ENCODE measurements at regions not wholly inside any gene's neighbourhood (a gene's known extent, or its start where the extent isn't known, plus 50 kb on each side); places are given as distances from the start of the nearest gene placed in this dataset.

GRCh38 chr16:73515616-73516015 lies 467.7 kb upstream of the ZFHX3 start:
- no peak for TF ChIP-seq EZH2 (IDR thresholded peaks at IDR 0.05; ENCODE audit: low read length, unreplicated experiment)
- no peak for TF ChIP-seq CTCF (conservative IDR thresholded peaks at IDR 0.05; ENCODE audit: low read depth, low read length)
- TF ChIP-seq EZH2phosphoT487 (IDR thresholded peaks at IDR 0.05; ENCODE audit: borderline replicate concordance, low read length), result no peak

Data from PC-3 (cell line).